Activated CD4-positive, alpha-beta T cell treated with anti-CD3 and anti-CD28 coated beads, Interleukin-2, amount 50 U/mL, for 4 hours (primary cell): ENCODE measurements at regions not wholly inside any gene's neighbourhood (a gene's known extent, or its start where the extent isn't known, plus 50 kb on each side); places are given as distances from the start of the nearest gene placed in this dataset.
A peak's percentile ranks its signal among the peaks of the same experiment; 100 is the strongest.

Experiments
- DNase-seq, 2 experiments: peaks; one replicate each; pipeline ENCODE4 v3.0.0-alpha.2; 2020

GRCh38 chr15:94535298-94536048 is 304.1 kb downstream of the MCTP2 start:
- DNase-seq: no peak

DNA sequence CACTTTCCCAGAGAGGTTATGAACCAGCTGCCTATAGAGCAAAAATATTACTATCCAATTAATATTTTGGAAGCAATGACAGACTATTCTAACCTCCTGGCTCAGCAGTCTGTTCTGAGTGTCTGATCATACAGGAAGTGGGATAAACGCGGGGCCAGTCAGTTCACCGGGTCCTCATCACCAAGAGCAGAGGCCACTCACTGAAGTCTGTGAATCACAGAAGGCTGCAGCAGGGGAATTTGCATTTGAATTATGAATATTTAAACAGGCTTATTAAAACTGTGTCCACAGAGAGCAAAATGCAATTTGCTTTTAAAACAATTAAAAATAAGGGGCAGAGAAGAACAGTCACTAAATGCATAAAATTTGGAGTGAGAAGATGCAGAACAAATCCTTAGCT is 305.2 kb downstream of the MCTP2 start:
- no peak for DNase-seq

DNA sequence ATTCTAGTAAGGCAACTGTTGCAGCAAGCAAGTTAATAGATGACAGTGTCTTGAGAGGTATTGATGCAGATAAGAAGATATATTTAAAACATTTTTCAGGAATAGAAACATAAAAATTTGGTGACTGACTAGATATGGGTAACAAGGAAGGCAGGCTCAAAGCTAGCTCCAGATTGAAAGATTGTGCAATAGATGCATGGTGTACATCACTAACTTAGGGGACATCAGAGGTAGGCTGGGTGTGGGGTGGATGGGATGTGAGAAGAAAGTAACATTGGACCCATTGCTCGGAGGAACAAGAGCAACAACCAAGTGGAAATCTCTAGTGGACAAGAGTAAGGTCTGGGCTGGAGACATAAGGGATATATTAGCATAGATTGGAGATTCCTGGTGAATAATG is 306.9 kb downstream of the MCTP2 start:
- DNase-seq: no peak

- DNase-seq: no peak
Observed at GRCh38 chr15:94542391-94542790, 311.0 kb downstream of the MCTP2 start.

DNA sequence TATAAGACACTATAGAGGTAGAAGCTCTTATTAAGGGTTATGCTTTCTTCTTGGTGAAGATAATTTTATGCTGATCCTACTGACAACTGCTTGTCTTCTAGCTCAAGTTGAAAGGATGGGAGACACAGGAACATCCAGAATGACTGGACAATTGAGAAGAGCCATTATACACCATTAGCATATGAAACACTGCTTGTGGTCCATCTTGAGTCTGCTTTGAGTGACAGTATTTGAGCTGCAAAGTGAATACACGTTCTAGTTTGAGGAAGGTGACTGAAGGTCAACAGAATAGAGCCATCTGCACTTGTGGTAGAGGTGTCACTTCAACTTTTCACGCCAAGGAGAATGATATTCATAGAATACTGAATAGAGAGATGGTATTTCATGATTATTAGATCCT is 315.4 kb downstream of the MCTP2 start:
- DNase-seq: no peak

DNA sequence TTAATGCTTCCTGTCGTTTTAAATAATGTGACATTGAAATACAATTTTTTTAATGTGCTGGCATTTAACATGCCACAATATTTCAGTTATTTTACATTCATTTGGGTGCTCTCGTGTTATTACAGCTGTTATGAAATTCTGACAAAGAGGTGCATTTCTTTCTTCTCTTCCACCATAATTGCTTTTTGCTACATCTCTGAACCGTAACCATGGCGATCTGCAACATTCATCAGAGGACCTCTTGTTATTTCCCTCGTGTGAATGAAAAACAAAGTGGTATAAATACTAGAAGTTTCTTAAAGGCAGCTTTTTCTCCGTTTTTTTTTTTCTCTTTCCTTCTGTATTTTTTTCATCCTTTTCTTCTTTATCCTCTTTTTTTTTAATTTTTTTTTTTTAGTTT is 316.4 kb downstream of the MCTP2 start:
- no peak for DNase-seq

GRCh38 chr15:94555841-94556519 is 324.6 kb downstream of the MCTP2 start:
- DNase-seq: no peak

GRCh38 chr15:94561036-94561689 is 329.8 kb downstream of the MCTP2 start:
- DNase-seq: no peak

DNA sequence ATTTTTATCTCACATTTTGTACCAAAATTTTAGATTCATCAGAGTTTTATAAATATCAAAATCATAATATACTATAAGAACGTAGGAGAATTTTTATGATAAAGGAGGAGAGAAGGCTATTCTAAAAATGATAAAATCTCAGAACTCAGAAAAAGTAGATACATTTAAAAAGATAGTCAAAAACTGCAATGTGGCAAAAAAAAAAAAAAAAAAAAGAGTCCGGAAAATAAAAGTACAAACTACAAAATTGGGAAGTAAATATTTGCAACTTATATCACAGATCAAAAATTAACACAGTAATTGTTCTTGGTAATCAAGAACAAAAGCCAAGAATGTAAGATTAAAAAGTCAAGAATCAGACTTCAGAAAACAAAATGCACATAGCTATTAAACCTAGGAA is 332.1 kb downstream of the MCTP2 start:
- DNase-seq: no peak

- peak in 1 of 2 experiments; percentile 8 for DNase-seq
Observed at GRCh38 chr15:94576889-94577533, 345.6 kb downstream of the MCTP2 start.

DNA sequence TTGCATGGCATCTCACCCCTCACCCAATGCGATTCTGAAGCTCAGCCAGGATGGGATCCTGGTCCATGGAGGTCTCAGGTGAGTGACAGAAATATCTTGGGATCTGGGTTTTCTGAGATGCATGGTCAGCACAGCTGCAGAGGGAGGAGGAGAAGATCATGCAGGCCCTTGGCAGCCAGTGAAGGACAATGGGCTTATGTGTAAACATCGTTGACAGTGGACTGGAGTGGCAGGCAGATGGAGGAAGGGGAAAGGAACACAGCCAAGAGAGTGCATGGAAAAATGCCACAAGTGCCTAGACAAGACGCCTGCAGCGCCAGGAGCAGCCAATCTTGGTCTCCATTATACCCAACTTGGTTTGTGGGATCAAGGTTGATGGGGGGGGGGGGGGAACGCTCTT is 347.9 kb downstream of the MCTP2 start:
- DNase-seq: no peak

- DNase-seq: no peak
Observed at GRCh38 chr15:94580211-94580885, 349.0 kb downstream of the MCTP2 start.

DNA sequence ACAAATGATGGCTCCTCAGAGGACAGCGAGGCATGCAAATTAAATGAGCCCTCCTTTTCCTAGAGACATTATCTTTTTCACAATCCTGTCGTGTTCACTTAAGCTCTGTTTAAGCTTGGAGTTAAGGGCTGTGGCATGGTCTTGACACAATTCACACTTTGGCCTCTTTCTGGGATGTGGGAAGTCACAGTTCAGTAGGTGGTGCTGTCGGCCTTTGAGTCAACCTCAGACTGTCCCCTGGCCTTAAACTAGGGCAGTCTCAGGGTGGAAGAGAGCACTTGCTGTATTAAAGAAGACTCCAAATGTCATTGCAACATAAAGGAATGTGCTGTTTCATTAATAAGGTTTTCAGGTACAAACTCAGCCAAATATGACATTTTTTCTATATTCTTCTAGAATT is 351.0 kb downstream of the MCTP2 start:
- DNase-seq: no peak

- DNase-seq: peak; percentile 12 to 13
Observed at GRCh38 chr15:94584833-94585244, 353.5 kb downstream of the MCTP2 start.

DNA sequence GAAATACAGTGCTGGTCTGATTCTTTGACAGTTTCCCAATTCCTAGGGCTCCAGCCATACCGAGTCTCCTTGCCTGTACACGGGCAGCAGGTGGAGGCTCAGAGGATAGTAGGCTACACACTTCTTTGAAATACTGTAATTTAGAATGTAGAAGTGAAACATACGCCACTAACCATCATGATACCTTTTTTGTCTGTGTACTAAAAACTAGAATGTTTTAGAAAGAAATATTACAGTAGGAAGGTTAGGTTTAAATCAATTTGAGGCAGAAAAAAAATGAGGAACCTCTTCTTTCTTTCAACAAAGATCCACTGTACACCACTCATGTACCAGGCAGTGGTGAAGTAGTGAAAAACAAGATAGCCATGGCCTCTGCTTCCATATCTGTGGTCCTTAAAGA is 354.7 kb downstream of the MCTP2 start:
- no peak for DNase-seq

GRCh38 chr15:94587113-94587512 is 355.8 kb downstream of the MCTP2 start:
- no peak for DNase-seq

DNA sequence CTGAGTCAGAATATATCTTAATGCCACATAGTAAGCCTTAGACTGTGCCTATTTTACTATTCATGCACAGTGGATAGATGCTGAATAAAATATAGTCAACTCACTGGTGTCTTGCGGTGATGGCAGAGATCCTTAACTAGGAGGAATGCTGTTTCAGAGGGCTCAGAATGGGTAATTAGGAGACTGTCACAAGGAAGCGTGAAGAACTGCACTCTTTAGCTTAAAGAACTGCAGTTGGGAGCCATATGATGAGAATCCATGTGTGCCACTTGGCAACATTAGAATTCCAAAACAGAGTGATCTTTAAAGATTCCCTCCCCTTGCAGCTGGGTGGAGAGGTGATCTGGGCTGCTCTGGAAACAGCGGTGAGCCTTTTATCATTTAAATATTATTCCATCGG is 357.6 kb downstream of the MCTP2 start:
- DNase-seq: no peak

DNA sequence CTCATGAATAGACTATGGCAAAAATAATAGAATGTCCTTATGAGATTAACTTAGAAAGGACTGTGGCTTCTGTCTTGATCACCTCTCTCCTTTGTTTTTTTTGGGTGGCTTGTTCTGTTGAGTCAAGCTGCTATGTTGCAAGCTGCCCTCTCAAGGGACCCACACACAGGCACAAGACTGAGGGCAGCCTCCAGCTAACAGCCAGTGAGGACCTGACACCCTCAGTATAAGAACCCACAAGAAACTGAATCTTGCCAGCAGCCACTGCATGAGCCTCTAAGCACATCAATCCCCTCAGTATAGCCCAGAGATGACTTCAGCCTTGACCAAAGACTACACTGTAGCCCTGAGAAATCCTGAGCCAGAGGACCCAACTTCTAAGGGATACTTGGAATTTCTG is 361.1 kb downstream of the MCTP2 start:
- no peak for DNase-seq

- DNase-seq: no peak
Observed at GRCh38 chr15:94596707-94597106, 365.3 kb downstream of the MCTP2 start.

- no peak for DNase-seq
Observed at GRCh38 chr15:94600505-94600904, 369.1 kb downstream of the MCTP2 start.

DNA sequence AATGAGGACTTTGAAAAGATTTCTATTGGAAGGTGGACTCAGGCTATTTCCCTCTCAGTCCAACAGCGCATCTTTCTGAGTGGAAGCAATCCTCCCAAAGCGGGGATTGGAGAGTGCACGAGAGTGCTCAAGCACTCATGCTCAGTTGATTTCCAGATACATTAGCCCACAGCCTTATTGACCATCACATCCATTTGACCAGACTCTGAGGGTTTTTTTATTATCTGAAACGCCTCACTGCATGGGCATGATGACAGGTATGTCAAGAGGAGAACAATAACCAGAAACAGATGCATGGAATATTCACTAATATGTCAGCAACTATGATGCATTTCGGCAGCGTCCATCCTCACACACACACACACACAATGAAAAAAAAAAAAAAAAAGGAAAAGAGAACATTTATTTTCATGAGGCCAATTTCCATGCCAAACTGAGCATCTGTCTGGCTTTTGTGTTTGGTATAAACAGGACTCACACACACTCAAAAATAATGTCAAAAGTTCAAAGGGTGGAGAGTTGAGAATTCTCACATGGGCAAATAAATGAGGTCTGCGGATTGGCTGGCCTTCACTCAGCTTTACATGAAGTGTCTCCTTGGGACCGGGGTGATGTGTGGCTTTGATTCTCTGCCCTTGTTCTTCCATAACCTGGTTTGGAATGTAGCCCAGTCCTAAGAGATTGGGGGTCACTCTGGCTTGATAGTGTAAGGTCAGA is 371.6 kb downstream of the MCTP2 start:
- DNase-seq: no peak

GRCh38 chr15:94606286-94606685 is 374.9 kb downstream of the MCTP2 start:
- no peak for DNase-seq
